Spleen (tissue), 7 donors: ENCODE measurements at regions not wholly inside any gene's neighbourhood (a gene's known extent, or its start where the extent isn't known, plus 50 kb on each side); places are given as distances from the start of the nearest gene placed in this dataset.
"Not testable (repeated sequence)": the region's sequence is repeated elsewhere in the genome, so short reads cannot be mapped to it uniquely, and the experiment has no call there.

Source experiments
- POLR2A ChIP-seq, 3 donors: fragments of 450-650 bp; IDR thresholded peaks; one replicate each; pipeline ENCODE4 v1.5.1; 2017; ENCODE audit warnings: antibody characterized with exemption in 3 of 3, mild to moderate bottlenecking in 1 of 3
- POLR2AphosphoS5 ChIP-seq, 3 donors: sonication (generic); formaldehyde crosslinking; IDR thresholded peaks; one replicate each; pipeline ENCODE4 v1.5.1; 2017; ENCODE audit warnings: antibody characterized with exemption in 3 of 3
- TF ChIP-seq, protein P1 (sequence below), 11 experiments: fragments of 200-600 bp in 7 of 11; fragments of 450-650 bp in 4 of 11; sonication (generic) in 4 of 11; IDR thresholded peaks in 8 of 11; conservative IDR thresholded peaks in 3 of 11; 1 replicate in 7 of 11; 2 replicates in 4 of 11; pipeline versions ENCODE4 v1.4.0 to v1.8.0; 2016 to 2021; ENCODE audit warnings: antibody characterized with exemption in 11 of 11, inconsistent platforms in 4 of 11, mild to moderate bottlenecking in 1 of 11
- donor health status: DM: no; HTN: no; CAD: no; lungs with moderate emphysema.
- donor health status: DM: no; HTN: no; CAD: no.
- donor health status: DM: no; HTN: no; CAD: no.

DNA sequence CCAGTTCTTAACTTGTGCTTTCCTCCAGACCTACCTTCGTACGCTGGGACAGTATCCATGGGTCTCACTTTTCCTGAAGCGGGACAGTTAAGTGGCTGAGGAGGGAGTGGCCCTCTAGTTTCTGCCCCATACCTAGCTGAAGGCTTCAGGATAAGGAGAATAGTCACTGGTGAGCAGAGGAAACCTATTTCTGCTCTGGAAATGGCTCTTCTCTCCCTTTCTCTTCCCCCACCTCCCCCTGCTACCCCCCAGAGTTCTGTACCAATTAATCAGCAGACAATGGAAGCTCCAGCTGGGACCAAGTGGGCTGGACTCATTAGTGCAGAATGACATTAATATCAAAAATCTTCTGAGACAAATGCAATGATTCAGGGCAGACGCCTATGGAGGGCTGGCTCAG lies 68.5 kb downstream of the PROP1 start:
- TF ChIP-seq, protein P1, sequence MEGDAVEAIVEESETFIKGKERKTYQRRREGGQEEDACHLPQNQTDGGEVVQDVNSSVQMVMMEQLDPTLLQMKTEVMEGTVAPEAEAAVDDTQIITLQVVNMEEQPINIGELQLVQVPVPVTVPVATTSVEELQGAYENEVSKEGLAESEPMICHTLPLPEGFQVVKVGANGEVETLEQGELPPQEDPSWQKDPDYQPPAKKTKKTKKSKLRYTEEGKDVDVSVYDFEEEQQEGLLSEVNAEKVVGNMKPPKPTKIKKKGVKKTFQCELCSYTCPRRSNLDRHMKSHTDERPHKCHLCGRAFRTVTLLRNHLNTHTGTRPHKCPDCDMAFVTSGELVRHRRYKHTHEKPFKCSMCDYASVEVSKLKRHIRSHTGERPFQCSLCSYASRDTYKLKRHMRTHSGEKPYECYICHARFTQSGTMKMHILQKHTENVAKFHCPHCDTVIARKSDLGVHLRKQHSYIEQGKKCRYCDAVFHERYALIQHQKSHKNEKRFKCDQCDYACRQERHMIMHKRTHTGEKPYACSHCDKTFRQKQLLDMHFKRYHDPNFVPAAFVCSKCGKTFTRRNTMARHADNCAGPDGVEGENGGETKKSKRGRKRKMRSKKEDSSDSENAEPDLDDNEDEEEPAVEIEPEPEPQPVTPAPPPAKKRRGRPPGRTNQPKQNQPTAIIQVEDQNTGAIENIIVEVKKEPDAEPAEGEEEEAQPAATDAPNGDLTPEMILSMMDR (IDR thresholded peaks at IDR 0.05 in 8 of 11, conservative IDR thresholded peaks at IDR 0.05 in 3 of 11) = not testable (repeated sequence)
- not testable (repeated sequence) for TF ChIP-seq POLR2AphosphoS5, POLR2A (IDR thresholded peaks at IDR 0.05)
